IMR-90 (cell line): ENCODE measurements at regions not wholly inside any gene's neighbourhood (a gene's known extent, or its start where the extent isn't known, plus 50 kb on each side); places are given as distances from the start of the nearest gene placed in this dataset.

ENCODE experiments used
- CHD1 ChIP-seq: IDR thresholded peaks from 2 replicates; pipeline ENCODE4 v1.6.1; 2012; ENCODE audit warnings: low read depth, low read length, improper control_type of control experiment
- CTCF ChIP-seq: conservative IDR thresholded peaks from 2 replicates; pipeline ENCODE4 v1.5.1; 2012; ENCODE audit warnings: mild to moderate bottlenecking, low read depth, low read length, improper control_type of control experiment
- ELK1 ChIP-seq: fragments of 150-350 bp; IDR thresholded peaks from 2 replicates; pipeline ENCODE4 v1.6.1; 2016; ENCODE audit warnings: low read depth, mild to moderate bottlenecking, low read length, moderate library complexity, borderline replicate concordance
- MAFK ChIP-seq: IDR thresholded peaks from 2 replicates; pipeline ENCODE4 v1.6.1; 2012; ENCODE audit warnings: low read depth, low read length, improper control_type of control experiment
- MAZ ChIP-seq: IDR thresholded peaks from 2 replicates; pipeline ENCODE4 v1.6.1; 2012; ENCODE audit warnings: low read depth, mild to moderate bottlenecking, low read length, improper control_type of control experiment, moderate library complexity, borderline replicate concordance
- MXI1 ChIP-seq: IDR thresholded peaks from 2 replicates; pipeline ENCODE4 v1.6.1; 2012; ENCODE audit warnings: low read depth, mild to moderate bottlenecking, low read length, moderate library complexity, borderline replicate concordance
- POLR2A ChIP-seq: IDR thresholded peaks from 2 replicates; pipeline ENCODE4 v1.6.1; 2012; ENCODE audit warnings: mild to moderate bottlenecking, low read depth, low read length
- SMC3 ChIP-seq: fragments of 150-350 bp; IDR thresholded peaks from 2 replicates; pipeline ENCODE4 v1.6.1; 2016; ENCODE audit warnings: low read depth, mild to moderate bottlenecking, antibody characterized with exemption, low read length, moderate library complexity

DNA sequence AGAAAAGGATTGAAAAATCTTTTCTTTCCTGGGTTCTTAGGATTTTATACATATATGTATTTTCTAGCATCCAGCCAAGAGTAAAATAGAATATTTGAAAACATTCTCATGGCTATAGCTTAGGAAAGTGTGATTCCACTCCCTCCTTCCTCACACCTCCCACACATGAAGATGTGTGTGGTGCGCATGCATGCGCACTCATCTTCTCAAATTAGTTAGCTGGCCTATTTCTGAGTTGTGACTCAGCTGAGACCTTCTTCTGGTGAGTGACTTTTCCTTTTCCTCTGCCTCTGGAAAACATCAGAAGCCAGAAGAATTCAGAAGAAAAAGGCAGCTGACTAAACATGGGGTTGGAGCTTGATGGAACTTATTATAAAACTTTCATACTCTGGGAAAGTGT lies 149.8 kb downstream of the OR4C45 start:
- no peak for TF ChIP-seq CTCF
- TF ChIP-seq POLR2A: no peak
- TF ChIP-seq MAFK: no peak
- no peak for TF ChIP-seq ELK1
- no peak for TF ChIP-seq CHD1
- TF ChIP-seq MXI1: no peak
- no peak for TF ChIP-seq MAZ
- TF ChIP-seq SMC3: no peak
